ENCODE measurements at regions not wholly inside any gene's neighbourhood (a gene's known extent, or its start where the extent isn't known, plus 50 kb on each side); places are given as distances from the start of the nearest gene placed in this dataset.
"Not testable (repeated sequence)": the region's sequence is repeated elsewhere in the genome, so short reads cannot be mapped to it uniquely, and the experiment has no call there.

DNA sequence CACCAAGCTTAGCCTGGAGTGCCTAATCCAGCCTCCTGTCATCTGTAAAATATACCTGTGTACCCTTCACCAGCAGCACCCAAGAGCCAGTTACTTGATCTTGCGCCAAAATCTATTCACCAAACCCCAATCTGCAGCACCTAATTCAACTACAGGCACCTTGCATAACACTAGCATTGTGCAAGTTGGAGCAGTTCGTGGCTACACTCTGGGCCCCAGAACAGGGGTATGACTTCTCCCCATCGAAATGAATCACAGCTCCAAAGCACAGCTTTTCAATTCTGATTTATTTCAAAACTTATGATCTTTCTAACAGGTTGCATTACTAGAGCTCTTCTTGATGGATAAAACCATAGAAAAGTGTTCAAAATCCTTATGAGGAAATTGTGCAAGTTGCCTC lies 100.4 kb upstream of the TCF21 start:
- WGBS, 4 donors: 59 to 77% (median 69%) methylated on average over 3 of the region's 3 CpGs
- Histone ChIP-seq H3K4me1 (replicated peaks in 1 of 2) (no peaks in the 10 kb centered on the region), H3K36me3 (replicated peaks in 1 of 2) (no peaks in the 10 kb centered on the region), H3K9me3 (replicated peaks in 1 of 3) (no peaks in the 10 kb centered on the region), H3K27ac (no peak overlapping the region), H3K27me3 (no peaks in the 10 kb centered on the region), H3K4me3 (no peak overlapping the region)
- intact Hi-C loops (cut with DNase I): no loop called here
- no peak for DNase-seq
- no peak for TF ChIP-seq POLR2A (IDR thresholded peaks at IDR 0.05)
- TF ChIP-seq, protein P1, sequence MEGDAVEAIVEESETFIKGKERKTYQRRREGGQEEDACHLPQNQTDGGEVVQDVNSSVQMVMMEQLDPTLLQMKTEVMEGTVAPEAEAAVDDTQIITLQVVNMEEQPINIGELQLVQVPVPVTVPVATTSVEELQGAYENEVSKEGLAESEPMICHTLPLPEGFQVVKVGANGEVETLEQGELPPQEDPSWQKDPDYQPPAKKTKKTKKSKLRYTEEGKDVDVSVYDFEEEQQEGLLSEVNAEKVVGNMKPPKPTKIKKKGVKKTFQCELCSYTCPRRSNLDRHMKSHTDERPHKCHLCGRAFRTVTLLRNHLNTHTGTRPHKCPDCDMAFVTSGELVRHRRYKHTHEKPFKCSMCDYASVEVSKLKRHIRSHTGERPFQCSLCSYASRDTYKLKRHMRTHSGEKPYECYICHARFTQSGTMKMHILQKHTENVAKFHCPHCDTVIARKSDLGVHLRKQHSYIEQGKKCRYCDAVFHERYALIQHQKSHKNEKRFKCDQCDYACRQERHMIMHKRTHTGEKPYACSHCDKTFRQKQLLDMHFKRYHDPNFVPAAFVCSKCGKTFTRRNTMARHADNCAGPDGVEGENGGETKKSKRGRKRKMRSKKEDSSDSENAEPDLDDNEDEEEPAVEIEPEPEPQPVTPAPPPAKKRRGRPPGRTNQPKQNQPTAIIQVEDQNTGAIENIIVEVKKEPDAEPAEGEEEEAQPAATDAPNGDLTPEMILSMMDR (IDR thresholded peaks at IDR 0.05): no peak

DNA sequence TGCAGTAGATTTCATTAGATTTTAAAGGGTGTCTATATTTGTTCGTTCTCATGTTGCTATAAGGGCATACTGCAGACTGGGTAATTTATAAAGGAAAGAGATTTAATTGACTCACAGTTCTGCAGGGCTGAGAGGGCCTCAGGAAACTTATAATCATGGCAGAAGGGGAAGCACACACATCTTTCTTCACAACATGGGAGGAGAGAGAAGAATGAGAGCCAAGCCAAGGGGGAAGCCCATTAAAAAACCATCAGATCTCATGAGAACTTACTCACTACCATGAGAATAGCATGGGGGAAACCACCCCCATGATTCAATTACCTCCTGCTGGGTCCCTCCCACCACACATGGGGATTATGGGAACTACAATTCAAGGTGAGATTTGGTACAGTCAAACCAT lies 99.5 kb upstream of the TCF21 start:
- intact Hi-C loops (cut with DNase I); DNase-seq; H3K4me3 ChIP-seq; H3K27ac ChIP-seq; H3K27me3 ChIP-seq; H3K4me1 ChIP-seq (replicated peaks in 1 of 2); H3K9me3 ChIP-seq (replicated peaks in 1 of 3); H3K36me3 ChIP-seq (replicated peaks in 1 of 2): not testable (repeated sequence)
- 46 to 68% (median 64%) methylated on average over 1 of the region's 1 CpG for WGBS, 4 donors

DNA sequence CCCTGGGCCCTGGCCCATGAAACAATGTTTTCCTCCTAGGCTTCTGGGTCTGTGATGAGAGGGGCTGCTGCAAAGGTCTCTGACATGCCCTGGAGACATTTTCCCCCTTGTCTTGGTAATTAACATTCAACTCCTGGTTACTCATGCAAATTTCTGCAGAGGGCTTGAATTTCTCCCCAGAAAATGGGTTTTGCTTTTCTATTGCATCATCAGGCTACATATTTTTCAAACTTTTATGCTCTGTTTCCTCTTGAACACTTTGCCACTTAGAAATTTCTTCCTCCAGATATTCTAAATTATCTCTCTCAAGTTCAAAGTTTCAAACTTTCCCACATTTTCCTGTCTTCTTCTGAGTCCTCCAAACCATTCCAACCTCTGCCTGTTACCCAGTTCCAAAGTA lies 98.2 kb upstream of the TCF21 start:
- intact Hi-C loops (cut with DNase I); DNase-seq; H3K27ac ChIP-seq; H3K36me3 ChIP-seq (replicated peaks in 1 of 2); H3K27me3 ChIP-seq; H3K4me3 ChIP-seq; H3K9me3 ChIP-seq (replicated peaks in 1 of 3); H3K4me1 ChIP-seq (replicated peaks in 1 of 2): not testable (repeated sequence)

DNA sequence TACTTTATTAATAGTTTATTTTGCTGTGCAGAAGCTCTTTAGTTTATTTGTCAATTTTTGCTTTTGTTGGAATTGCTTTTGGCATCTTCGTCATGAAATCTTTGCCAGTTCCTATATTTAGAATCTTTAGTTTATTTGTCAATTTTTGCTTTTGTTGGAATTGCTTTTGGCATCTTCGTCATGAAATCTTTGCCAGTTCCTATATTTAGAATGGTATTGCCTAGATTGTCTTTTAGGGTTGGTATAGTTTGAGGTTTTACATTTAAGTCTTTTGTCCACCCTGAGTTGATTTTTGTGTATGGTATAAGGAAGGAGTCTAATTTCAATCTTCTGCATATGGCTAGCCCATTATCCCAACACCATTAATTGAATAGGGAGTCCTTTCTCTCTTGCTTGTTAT lies 93.9 kb upstream of the TCF21 start:
- H3K27ac ChIP-seq; H3K4me1 ChIP-seq (replicated peaks in 1 of 2); intact Hi-C loops (cut with DNase I); DNase-seq; H3K36me3 ChIP-seq (replicated peaks in 1 of 2); H3K27me3 ChIP-seq; H3K9me3 ChIP-seq (replicated peaks in 1 of 3); H3K4me3 ChIP-seq: not testable (repeated sequence)
- WGBS, 4 donors: 58 to 67% (median 63%) methylated on average over 2 of the region's 2 CpGs

DNA sequence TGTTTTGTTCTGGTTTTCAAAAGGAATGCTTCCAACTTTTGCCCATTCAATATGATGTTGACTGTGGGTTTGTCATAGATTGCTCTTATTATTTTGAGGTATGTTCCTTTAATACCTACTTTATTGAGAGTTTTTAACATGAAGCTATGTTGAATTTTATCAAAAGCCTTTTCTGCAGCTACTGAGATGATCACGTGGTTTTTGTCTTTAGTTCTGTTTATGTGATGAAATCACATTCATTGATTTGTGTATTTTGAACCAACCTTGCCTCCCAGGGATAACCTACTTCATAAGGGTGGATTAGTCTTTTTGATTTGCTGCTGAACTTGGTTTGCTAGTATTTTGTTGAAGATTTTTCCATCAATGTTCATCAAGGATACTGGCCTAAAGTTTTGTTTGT lies 92.7 kb upstream of the TCF21 start:
- DNase-seq: no peak

DNA sequence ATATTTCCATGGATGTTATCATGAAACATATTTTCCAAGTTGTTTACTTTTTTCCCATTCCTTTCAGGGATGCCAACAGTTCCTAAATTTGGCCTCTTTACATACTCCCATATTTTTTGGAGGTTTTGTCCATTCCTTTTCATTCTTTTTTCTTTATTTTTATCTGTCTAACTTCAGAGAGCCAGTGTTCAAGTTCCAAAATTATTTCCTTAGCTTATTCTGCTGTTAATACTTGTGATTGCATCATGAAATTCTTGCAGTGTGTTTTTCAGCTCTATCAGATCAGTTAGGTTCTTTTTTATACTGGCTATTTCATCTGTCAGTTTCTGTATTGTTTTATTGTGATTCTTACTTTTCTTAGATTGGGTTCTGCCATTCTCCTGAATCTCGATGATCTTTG lies 89.9 kb upstream of the TCF21 start:
- H3K4me3 ChIP-seq: no peak overlapping the region
- intact Hi-C loops (cut with DNase I): no loop called here
- no peaks in the 10 kb centered on the region for H3K36me3 ChIP-seq (replicated peaks in 1 of 2)
- no peak overlapping the region for H3K27ac ChIP-seq
- TF ChIP-seq, protein P1 (IDR thresholded peaks at IDR 0.05): no peak
- no peak for TF ChIP-seq POLR2A (IDR thresholded peaks at IDR 0.05)
- 77 to 90% (median 78%) methylated on average over 1 of the region's 1 CpG for WGBS, 4 donors
- H3K4me1 ChIP-seq (replicated peaks in 1 of 2): no peaks in the 10 kb centered on the region
- no peaks in the 10 kb centered on the region for H3K9me3 ChIP-seq (replicated peaks in 1 of 3)
- no peak for DNase-seq
- no peaks in the 10 kb centered on the region for H3K27me3 ChIP-seq

More for the DNA sequence above, 92.7 kb upstream of the TCF21 start:
- TF ChIP-seq, protein P1 (IDR thresholded peaks at IDR 0.05): no peak
- no peak for TF ChIP-seq POLR2A (IDR thresholded peaks at IDR 0.05)
- Histone ChIP-seq H3K36me3 (replicated peaks in 1 of 2) (no peaks in the 10 kb centered on the region), H3K4me1 (replicated peaks in 1 of 2) (no peaks in the 10 kb centered on the region), H3K27me3 (no peaks in the 10 kb centered on the region), H3K27ac (no peak overlapping the region), H3K4me3 (no peak overlapping the region), H3K9me3 (replicated peaks in 1 of 3) (no peaks in the 10 kb centered on the region)
- intact Hi-C loops (cut with DNase I): no loop called here
- 46 to 64% (median 61%) methylated on average over 1 of the region's 1 CpG for WGBS, 4 donors

Data from adrenal gland (tissue), 9 donors.